HepG2 (cell line): ENCODE measurements at regions not wholly inside any gene's neighbourhood (a gene's known extent, or its start where the extent isn't known, plus 50 kb on each side); places are given as distances from the start of the nearest gene placed in this dataset.
A peak's percentile ranks its signal among the peaks of the same experiment; 100 is the strongest.

ENCODE experiments used
- BRD4 ChIP-seq: sonication (generic); formaldehyde crosslinking; IDR thresholded peaks from 2 replicates; pipeline ENCODE4 v1.4.0; 2020; ENCODE audit warnings: missing genetic modification reagents
- CCDC6 ChIP-seq: sonication (generic); formaldehyde crosslinking; IDR thresholded peaks from 2 replicates; pipeline ENCODE4 v1.8.1; 2022; ENCODE audit warnings: mild to moderate bottlenecking, missing genetic modification reagents, moderate library complexity
- FOXK1 ChIP-seq: sonication (generic); formaldehyde crosslinking; IDR thresholded peaks from 2 replicates; pipeline ENCODE4 v1.4.0; 2020; ENCODE audit warnings: low read depth, missing genetic modification reagents, borderline replicate concordance
- GATAD1 ChIP-seq: IDR thresholded peaks from 2 replicates; pipeline ENCODE4 v1.6.1; 2016; ENCODE audit warnings: missing genetic modification reagents, missing compliant biosample characterization
- HOMEZ ChIP-seq: IDR thresholded peaks from 2 replicates; pipeline ENCODE4 v1.6.1; 2016; ENCODE audit warnings: low read depth
- HOXA5 ChIP-seq: sonication (generic); formaldehyde crosslinking; IDR thresholded peaks from 2 replicates; pipeline ENCODE4 v1.4.0; 2020; ENCODE audit warnings: missing genetic modification reagents
- MYC ChIP-seq: sonication (generic); formaldehyde crosslinking; IDR thresholded peaks from 2 replicates; pipeline ENCODE4 v1.9.0; 2021; ENCODE audit warnings: missing genetic modification reagents, borderline replicate concordance
- PHF8 ChIP-seq: sonication (generic); formaldehyde crosslinking; IDR thresholded peaks from 2 replicates; pipeline ENCODE4 v1.5.0; 2020; ENCODE audit warnings: missing genetic modification reagents
- YEATS4 ChIP-seq: sonication (generic); formaldehyde crosslinking; IDR thresholded peaks from 2 replicates; pipeline ENCODE4 v1.4.0; 2020; ENCODE audit warnings: missing genetic modification reagents, borderline replicate concordance
- ZBTB10 ChIP-seq: sonication (generic); formaldehyde crosslinking; IDR thresholded peaks from 2 replicates; pipeline ENCODE4 v1.4.0; 2020; ENCODE audit warnings: missing genetic modification reagents, borderline replicate concordance
- ZFP62 ChIP-seq: sonication (generic); formaldehyde crosslinking; IDR thresholded peaks from 2 replicates; pipeline ENCODE4 v1.4.0; 2020; ENCODE audit warnings: missing genetic modification reagents
- ZNF264 ChIP-seq: sonication (generic); formaldehyde crosslinking; IDR thresholded peaks from 2 replicates; pipeline ENCODE4 v1.4.0; 2020; ENCODE audit warnings: missing genetic modification reagents
- ZNF503 ChIP-seq: sonication (generic); formaldehyde crosslinking; IDR thresholded peaks from 2 replicates; pipeline ENCODE4 v1.4.0; 2020; ENCODE audit warnings: missing genetic modification reagents
- ZNF710 ChIP-seq: sonication (generic); formaldehyde crosslinking; IDR thresholded peaks from 2 replicates; pipeline ENCODE4 v1.5.0; 2020; ENCODE audit warnings: mild to moderate bottlenecking, missing genetic modification reagents, borderline replicate concordance
- TF ChIP-seq, protein P1 (sequence below): sonication (generic); formaldehyde crosslinking; IDR thresholded peaks from 2 replicates; pipeline ENCODE4 v1.4.0; 2020; ENCODE audit warnings: missing genetic modification reagents

- TF ChIP-seq ZFP62 (CRISPR knock-in tag) = no peak
- TF ChIP-seq FOXK1 (CRISPR knock-in tag) = 0 out of 2 replicates have a peak, but pooled peaks have one; percentile 16
- peak; percentile 17; the same call in 1 of the 2 replicates for TF ChIP-seq GATAD1
- TF ChIP-seq ZBTB10 (CRISPR knock-in tag) = no peak
- no peak for TF ChIP-seq HOMEZ (CRISPR knock-in tag)
- TF ChIP-seq BRD4 (CRISPR knock-in tag) = 0 out of 2 replicates have a peak, but pooled peaks have one; percentile 29
- peak; percentile 40; the same call in 1 of the 2 replicates for TF ChIP-seq ZNF710
- TF ChIP-seq, protein P1, sequence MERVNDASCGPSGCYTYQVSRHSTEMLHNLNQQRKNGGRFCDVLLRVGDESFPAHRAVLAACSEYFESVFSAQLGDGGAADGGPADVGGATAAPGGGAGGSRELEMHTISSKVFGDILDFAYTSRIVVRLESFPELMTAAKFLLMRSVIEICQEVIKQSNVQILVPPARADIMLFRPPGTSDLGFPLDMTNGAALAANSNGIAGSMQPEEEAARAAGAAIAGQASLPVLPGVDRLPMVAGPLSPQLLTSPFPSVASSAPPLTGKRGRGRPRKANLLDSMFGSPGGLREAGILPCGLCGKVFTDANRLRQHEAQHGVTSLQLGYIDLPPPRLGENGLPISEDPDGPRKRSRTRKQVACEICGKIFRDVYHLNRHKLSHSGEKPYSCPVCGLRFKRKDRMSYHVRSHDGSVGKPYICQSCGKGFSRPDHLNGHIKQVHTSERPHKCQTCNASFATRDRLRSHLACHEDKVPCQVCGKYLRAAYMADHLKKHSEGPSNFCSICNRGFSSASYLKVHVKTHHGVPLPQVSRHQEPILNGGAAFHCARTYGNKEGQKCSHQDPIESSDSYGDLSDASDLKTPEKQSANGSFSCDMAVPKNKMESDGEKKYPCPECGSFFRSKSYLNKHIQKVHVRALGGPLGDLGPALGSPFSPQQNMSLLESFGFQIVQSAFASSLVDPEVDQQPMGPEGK = peak; percentile 94
- peak; percentile 61; the same call in 1 of the 2 replicates for TF ChIP-seq HOXA5 (CRISPR knock-in tag)
- TF ChIP-seq YEATS4 = peak; percentile 54; the same call in 1 of the 2 replicates
- peak; percentile 31; the same call in 1 of the 2 replicates for TF ChIP-seq PHF8 (CRISPR knock-in tag)
- TF ChIP-seq ZNF503 (CRISPR knock-in tag) = peak; percentile 36; the same call in 1 of the 2 replicates
- no peak for TF ChIP-seq CCDC6 (CRISPR knock-in tag)
- no peak for TF ChIP-seq ZNF264 (CRISPR knock-in tag)
- peak; percentile 57; the same call in 1 of the 2 replicates for TF ChIP-seq MYC (CRISPR knock-in tag)
Observed at GRCh38 chr12:93273834-93274564, 103.7 kb upstream of the NUDT4 start (continued).
